DMS153 treated with DMSO at 0.1 percent for 48 hours (cell line): ENCODE measurements at regions not wholly inside any gene's neighbourhood (a gene's known extent, or its start where the extent isn't known, plus 50 kb on each side); places are given as distances from the start of the nearest gene placed in this dataset.

Source experiments
- DNase-seq: peaks from one replicate; lab custom pipeline; 2025; ENCODE audit not compliant: unreplicated experiment; lab: John Stamatoyannopoulos, UW

DNA sequence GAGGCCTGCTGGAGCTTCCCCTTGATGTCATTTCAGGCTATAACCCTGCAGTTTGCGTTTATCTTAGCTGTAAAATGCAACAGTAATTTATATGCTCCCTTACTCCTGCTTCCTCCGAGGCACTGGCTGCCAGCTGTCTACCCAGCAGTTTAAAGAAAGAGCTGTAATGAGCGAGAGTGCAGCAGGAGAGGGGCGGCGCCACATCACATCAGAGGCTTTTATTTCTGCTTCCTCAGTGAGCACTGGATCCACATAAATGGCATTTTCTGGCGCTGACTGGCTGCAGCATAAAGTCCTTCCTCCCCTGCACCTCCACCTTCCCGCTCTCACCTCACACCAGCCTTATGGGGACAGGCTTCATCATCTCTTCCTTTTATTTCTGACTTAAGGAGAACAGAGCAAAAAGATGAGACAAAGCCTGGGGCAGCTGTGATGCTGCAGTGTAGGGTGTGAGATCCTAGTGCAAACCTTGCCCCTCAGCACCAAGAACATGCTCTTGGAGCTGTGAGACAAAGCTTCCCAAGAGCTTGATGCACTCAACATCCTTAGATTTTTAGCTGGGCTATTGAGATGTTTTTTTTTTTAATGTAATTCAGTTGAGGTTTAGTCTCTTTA lies 829.6 kb upstream of the ZNF608 start:
- DNase-seq, result peak; percentile 43

- DNase-seq, result no peak
These were observed 830.4 kb upstream of the ZNF608 start for GRCh38 chr5:125576822-125577221.

DNA sequence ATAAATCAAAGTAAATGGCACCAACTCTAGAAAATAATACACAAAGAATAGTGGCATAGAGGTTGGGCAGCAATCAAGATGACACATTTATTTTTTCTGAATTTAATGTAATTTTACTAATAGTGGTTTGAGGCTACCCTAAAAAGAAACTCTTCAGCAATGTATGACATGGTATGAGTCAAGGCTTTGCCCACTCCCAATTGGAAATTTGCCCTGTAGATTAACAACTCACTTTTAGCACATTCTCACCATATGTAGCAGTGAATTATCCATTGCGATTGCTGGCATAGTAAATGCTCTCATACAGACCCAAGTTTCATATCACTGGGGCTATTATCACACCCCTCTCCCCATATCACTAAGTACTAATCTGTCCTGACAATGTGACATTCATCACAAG lies 832.1 kb upstream of the ZNF608 start:
- DNase-seq, result no peak

DNA sequence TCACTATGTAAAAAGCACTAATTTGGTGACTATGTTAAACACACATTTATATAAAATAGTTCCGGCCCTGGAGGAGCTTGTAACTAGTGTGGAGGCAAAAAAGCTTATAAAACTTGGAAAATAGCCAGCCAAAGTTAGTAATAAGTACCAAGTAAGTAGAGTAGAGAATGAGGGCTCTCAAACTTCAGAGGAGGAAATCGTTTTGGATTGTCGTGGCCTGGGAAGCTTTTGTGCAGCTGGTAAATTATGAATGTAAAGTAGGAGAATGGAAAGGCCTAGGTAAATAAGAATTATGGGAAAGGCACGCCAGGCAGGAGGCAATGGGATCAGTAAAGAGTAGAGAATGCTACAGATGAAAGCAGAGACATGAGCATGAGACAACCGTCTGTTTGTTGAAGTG lies 832.7 kb upstream of the ZNF608 start:
- peak; percentile 72 for DNase-seq

GRCh38 chr5:125581311-125581710 lies 834.9 kb upstream of the ZNF608 start:
- DNase-seq, result no peak

GRCh38 chr5:125582352-125582751 lies 835.9 kb upstream of the ZNF608 start:
- no peak for DNase-seq

DNA sequence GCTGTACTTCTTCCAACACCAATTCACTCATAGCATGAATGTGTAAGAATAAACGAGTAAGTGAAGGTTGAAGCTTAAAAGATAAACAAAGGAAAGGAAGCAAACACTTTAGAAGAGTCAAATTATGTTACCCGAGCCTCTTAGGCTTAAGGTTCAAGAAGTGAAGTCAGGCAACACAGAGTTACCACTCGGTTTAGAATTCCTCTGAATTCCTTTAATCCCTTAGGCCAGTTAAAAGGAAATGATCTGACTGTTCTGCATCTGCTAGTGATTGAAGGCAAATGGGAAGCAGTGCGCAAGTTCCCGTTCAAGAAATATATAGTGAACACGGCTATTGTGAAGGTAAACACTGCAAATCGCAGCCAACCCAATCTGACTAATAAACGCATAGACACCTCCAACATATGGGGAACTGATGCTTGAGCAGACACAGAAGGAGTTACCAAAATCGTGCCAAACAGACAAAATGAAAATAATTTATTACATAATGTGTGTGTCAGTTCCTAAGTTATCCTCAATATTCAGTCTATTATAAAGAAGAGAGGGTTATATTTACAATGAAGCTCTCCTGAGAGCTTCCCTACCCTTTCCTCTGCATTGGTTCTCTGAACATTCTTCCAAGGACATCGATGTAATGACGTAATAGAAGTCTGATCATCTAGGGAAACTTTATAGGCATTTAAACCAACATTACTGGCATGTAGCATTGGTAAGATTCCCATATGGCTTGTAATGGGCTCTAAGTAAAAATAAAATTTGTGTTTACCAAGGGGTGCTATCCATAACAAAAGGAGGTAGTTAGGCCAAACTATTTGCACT lies 837.1 kb upstream of the ZNF608 start:
- DNase-seq, result no peak

- DNase-seq, result no peak
These were observed 837.7 kb upstream of the ZNF608 start for GRCh38 chr5:125584140-125584520.

GRCh38 chr5:125587631-125588030 lies 835.6 kb upstream of the GRAMD2B start:
- DNase-seq, result no peak

- DNase-seq, result no peak
These were observed 830.4 kb upstream of the GRAMD2B start for GRCh38 chr5:125592856-125593255.

GRCh38 chr5:125595095-125595494 lies 828.1 kb upstream of the GRAMD2B start:
- DNase-seq, result no peak

DNA sequence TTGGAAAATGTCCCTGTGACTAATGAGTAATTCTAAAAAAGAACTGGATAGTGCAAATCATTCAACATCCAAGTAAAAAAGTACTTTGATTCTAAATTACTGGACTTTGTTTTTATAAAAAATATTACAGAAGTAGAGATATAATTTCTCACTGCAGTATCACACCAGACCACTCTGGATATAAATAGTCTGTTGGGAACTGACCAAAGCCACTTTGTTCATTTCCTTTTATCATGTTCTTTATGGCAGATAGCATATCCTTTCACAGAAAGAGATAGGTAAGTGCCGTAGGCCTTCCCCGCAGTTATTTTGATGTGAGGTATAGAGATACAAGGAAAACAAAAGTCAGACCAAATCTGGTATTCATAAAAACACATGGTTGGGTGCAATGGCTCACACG lies 827.4 kb upstream of the GRAMD2B start:
- no peak for DNase-seq

DNA sequence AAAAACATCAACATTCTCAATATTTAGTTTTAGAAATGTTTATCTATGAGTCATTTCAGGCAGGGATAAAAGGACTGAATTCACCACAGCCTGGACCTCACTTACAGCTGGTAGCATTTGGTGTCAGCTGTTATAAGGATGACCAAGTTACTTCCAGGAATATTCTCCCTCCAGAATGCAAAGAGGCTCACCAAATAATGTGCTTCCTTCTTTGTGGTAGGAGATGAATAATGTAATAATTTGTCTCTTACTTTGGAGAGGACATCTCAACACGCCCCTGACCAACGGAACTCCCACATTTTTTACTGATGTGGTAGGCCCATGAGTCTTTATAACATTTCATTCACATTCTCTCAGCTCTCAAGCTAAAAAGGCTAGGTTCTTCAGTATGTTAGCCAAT lies 825.9 kb upstream of the GRAMD2B start:
- DNase-seq, result no peak

DNA sequence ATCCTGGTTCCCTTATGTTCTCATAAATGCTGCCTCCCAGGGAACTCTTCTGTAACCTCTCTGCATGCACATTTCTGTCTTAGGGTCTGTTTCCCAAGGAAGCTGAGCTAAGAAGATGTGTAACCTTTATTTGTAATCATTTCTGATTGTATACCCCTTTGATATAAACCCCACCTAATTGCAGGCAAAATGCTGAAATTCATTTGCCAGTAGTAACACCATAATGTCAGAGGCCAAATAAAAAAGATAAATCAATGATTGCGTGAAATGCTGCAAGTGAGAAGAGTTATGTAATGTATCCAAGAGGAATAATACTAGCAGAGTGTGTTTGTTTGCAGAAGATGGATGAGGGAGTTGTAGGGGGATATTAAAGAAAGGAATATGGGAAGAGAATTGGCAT lies 822.6 kb upstream of the GRAMD2B start:
- no peak for DNase-seq

GRCh38 chr5:125602184-125602583 lies 821.0 kb upstream of the GRAMD2B start:
- DNase-seq, result no peak

DNA sequence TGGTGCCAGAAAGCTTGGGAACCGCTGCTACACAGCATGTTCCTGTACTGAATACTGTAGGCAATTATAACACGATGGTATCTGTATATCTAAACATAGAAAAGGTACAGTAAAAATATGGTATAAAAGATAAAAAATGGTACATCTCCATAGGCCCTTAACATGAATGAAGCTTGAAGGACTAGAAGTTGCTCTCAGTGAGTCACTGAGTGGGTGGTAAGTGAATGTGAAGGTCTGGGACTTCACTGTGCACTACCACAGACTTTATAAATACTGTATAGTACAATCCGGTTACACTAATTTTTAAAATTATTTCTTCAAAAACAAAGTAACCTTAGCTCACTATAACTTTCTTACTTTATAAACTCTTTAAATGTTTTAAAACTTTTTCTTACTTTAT lies 819.9 kb upstream of the GRAMD2B start:
- DNase-seq, result no peak

DNA sequence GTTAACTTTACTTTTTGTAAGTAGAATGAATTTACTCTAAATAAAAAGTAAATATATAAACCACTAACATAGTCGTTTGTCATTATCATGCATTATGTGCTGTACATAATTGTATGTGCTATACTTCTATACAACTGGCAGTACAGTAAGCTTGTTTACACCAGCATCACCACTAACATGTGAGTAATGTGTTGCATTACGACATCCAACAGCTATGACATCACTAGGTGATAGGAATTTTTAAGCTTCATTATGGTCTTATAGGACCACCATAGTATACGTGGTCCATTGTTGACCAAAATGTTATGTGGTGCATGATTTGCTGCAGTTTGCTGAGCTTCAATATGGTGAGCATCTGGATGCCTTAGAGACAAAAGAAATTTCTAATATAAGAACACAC lies 819.1 kb upstream of the GRAMD2B start:
- DNase-seq, result no peak

GRCh38 chr5:125607018-125607417 lies 816.2 kb upstream of the GRAMD2B start:
- DNase-seq, result no peak

DNA sequence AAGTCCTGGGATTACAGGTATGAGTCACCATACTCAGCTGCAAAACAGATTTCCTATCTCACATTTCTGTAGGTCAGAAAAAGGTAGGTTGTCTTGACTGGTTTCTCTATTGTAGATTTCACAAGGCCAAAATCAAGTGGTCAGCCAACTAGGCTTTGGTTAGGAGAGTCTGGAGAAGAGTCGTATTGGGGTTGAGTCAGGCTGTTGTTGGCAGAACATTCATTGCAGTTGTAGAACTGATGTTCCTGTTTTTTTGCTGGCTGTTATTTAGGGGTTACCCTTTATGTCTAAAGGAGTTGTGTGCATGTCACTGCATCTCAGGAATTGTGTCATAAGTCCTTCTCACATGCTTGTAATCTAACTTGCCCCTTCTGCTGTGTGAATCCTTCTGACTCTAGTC lies 814.2 kb upstream of the GRAMD2B start:
- no peak for DNase-seq

- no peak for DNase-seq
These were observed 812.3 kb upstream of the GRAMD2B start for GRCh38 chr5:125610892-125611291.

GRCh38 chr5:125611541-125611940 lies 811.7 kb upstream of the GRAMD2B start:
- no peak for DNase-seq

- DNase-seq, result peak; percentile 76
These were observed 811.0 kb upstream of the GRAMD2B start for GRCh38 chr5:125612181-125612721.

DNA sequence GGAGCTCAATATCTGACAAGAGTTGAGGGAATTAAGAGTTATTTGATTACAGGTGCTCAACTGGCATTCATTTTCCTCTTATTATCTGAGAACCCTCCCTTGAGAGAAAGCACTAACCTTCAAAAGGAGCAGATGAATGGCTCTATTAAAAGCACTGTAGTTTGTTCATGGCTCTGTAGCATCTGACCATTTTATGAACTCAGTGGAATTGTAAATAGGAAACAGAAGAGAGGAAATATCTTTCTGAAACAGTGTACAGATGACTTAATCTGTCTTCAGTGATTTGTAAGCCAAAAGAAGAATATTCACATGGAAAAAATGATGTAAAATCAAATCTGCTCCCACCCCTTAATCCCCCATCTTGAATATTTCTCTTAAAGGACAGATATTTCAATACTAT lies 810.4 kb upstream of the GRAMD2B start:
- DNase-seq, result no peak
